ENCODE measurements at regions not wholly inside any gene's neighbourhood (a gene's known extent, or its start where the extent isn't known, plus 50 kb on each side); places are given as distances from the start of the nearest gene placed in this dataset.

GRCh38 chr3:71979175-71979574, 194.2 kb upstream of the PROK2 start:
- no peak for DNase-seq

DNA sequence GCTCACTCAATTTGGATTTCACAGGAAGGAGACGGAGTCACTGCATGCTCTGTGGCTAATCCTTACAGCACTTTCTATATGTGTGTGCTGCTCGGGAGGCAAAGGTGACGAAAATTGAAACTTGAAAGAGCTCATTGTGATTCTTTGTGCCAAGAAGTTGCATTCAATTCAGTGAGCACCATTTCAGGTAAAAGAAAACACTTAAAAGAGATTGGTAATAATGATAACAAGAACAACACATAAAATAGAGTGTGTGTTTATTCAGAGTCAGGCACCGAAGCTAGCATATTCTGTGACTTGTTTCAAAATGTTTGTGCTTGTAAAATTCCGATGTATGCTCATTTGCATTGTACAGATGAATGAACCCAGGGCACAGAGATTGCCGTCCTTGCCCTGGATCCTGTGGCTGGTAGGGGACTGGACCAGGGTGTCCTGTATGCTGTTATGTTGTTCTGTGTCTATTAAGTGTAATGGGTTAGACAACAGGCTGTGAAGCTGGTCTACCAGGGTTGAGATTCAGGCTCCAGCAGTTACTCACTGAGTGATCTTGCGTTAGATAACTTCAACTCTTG, 193.3 kb upstream of the PROK2 start:
- no peak for DNase-seq

DNA sequence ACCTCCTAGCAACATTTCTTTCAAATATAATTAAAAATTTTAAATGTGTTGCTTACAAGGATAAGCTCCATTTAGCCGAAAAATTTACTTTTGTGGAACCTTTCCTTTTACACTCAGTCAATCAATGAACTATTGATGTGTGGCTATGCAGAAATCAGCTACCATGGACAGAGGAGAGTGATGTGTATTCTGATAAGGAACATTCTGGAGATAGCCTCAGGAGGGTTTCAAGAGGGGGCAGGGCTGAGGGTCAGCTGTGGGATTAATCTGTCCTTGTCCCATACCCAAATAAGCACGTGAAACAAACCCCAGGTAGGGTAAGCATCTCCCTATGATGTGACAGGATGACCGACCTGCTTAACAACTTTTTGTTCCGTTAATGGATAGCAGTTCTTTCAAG, 192.6 kb upstream of the PROK2 start:
- no peak for DNase-seq

GRCh38 chr3:71975573-71975972, 190.6 kb upstream of the PROK2 start:
- no peak for DNase-seq

GRCh38 chr3:71974786-71975185, 189.8 kb upstream of the PROK2 start:
- DNase-seq: no peak

DNA sequence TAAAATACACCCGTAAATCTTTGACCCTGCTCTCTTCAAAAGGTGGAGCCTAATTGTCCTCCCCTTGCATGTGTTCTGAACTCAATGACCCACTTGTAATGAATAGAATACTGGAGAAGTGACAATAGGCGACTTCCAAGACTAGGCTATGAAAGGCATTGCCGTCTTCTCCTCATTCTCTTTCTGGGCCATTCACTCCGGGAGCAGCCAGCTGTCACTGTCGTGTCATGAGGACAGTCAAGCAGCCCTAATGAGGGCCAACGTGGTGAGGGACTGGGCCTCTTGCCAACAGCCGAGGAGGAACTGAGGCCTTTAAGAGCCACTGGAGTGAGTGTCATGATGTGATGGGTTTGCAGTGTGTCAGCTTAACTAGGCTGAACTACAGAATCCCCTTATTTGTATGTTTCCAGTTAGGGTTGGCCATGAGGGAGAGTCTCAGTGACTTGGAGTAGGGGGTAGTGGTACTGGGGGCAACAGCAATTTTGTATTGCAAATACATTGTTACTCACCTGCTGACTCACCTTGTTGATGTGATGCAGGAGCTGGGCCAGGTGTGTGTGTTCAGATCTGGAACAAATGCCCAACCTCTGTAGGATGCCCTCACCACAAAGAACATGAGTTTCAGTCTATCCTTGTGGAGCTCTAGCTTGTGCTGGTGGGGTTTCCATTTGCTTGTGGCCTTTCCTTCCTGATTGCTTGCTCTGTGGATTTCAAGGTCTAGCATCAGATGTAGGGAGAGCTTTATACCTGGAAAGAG, 188.5 kb upstream of the PROK2 start:
- DNase-seq: no peak

DNA sequence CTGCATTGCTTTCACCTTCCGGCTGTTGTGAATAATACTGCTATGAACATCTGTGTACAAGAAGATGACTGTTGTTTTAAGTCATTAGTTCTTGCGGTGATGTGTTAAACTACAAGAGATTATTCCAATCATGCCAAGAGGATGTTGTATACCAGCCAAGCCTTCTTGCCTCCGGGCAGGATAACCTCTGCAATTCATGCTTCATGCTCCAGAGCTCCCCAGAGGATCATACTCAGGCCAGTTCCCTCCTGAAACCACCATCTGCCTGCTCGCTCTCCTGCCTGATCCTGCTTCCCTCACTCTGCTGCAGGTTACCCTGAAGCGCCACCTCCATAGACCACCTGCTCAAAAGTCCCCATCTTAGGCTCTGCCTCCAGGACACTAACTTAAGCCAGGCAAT, 187.1 kb upstream of the PROK2 start:
- DNase-seq: no peak

DNA sequence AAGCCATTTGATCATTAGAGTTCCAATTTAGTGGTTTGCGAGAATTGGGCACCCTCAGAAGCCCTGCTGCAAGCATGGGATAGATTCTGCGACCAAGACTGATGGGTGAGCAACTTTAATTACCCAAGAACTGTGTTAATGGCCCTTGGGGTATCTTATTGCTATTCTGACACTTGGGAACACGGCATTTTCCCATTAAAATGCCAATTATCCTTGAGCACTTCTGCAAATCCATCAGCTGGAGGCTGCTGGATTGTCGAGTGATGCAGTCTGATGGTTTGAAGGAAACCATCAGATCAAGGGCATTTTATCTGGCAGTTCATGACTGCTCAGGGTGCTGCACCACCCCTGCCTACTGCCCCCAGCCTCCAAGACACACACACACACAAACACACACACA, 183.6 kb upstream of the PROK2 start:
- no peak for DNase-seq

DNA sequence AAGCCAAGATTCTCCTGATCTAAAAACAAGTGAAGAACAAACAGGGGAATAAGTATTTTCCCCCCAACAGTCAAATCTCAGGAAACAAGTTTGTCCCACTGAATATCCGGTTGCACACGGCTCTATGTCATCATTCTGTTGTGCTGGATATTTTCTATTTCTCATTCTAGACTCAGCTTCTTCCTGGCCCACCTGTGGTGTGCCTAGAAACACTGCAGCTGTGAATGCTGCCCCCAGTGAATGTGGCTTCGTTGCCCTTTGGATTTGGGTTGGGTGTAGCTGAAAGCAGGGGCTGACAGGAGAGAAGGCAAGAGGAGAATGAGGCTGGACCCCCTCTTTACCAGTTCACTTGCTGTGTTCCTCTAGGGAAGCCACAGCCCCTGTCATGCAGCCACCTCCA, 181.2 kb upstream of the PROK2 start:
- no peak for DNase-seq

- DNase-seq: no peak
Observed at GRCh38 chr3:71964170-71964569, 179.2 kb upstream of the PROK2 start.

- peak; percentile 48 for DNase-seq
Observed at GRCh38 chr3:71962561-71963240, 177.8 kb upstream of the PROK2 start.

DNA sequence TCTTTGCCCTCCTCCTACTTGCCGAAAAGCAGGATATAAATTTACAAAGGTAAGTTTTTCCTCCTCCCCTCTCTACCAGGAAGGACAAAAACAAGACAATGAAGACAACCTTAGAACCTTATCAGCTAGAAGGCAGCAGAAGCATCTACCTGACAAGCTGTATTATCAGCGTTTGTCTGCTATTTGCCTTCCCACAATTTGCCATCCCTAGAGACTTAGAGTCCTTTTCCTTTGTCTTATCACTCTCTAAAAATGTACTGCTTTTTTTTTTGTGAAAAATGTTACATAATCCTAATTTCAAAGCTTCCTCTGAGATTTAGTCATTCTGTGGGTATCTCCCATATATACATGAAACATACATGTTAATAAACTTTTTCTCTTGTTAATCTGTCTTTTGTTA, 176.9 kb upstream of the PROK2 start:
- no peak for DNase-seq

- no peak for DNase-seq
Observed at GRCh38 chr3:71961378-71961777, 176.4 kb upstream of the PROK2 start.

DNA sequence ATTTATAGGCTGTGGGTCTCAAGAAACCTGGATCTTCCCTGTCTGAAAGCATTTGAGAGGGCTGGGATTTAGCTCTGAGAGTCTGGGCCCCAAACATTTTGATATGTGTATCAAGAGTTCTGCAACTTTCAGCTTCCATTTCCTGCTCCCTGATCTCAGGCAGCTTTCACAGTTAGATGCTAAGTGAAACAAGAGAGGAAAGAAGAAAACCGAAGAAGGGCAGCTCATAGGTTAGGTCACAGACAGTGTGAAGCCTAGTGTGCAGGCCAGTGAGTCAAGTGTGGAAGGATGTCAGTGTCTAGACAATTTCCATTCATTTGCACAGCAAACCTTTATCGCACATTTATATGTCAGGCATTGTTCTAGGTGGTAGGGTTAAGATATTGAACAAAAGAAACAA, 173.6 kb upstream of the PROK2 start:
- no peak for DNase-seq

DNA sequence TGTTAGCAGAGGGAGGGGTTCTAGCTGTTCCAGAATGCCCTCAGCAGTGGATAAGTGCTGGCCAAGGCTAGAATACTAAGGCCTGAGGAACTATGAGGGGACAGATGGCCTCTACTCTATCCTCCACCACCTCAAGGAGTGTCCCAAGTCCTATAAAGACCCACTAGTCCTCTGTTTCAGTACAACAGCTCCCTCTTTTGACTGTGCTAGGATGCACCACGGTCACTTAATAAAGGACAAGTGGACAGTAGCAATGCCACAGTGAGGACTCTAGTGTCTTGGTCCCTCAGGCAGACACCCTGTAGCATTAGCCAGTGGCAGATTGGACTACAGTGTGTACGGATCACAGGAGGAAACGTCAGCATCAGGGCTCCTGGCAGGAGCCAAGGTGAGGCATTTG, 171.8 kb upstream of the PROK2 start:
- no peak for DNase-seq

DNA sequence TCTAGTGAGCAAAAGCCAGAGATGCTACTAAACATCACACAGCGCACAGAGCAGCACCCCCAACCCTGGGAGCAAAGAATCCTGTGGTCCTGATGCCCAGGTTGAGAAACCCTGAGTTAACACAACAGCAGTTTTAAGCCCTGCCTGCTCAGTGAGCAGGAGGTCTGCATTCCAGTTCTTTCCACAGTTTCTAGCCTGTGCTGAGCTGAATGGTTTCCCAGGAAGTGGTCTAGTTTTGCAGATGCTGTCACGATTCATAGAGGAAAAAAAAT, 171.1 kb upstream of the PROK2 start:
- peak; percentile 57 for DNase-seq

DNA sequence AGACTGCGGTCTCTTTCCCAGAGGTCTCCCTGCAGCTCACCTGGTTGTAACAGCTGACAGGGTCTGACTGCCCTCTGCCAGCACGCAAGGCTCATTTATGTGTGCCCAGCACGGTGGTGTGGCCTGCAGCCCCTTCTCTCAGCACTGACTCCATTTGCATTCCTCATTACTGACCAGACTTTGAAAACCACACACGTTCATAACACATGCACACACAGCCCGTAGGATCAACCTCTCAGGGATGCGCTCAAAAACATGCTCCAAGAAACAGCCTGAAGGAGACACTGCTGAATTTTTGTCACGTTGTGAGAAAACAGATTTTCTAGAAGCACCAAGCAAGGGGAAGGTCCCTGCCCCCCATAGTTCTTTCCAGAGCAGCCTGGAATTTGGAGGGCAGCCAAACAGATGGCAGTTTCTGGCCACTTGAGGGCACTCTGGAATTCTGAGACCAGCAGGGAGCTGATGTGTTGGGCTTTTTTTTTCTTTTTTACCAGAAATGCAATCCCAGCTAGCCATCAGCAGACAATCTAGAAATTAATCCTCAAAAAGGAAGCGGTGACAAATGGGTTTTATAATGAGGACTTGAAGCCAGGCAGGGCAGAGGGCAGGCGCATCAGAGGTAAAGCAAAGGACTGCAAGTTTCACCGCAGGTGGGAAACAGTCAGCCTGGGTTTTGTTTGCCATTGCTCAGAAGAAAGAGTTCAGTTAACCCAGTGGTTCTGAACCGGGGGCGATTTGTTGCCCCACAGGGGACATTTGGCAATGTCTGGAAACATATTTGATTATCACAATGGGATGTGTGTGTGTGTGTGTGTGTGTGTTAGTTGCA, 170.5 kb upstream of the PROK2 start:
- DNase-seq: peak; percentile 92

GRCh38 chr3:71951842-71952241, 166.9 kb upstream of the PROK2 start:
- no peak for DNase-seq

GRCh38 chr3:71951361-71951760, 166.4 kb upstream of the PROK2 start:
- DNase-seq: no peak

GRCh38 chr3:71949442-71949841, 164.5 kb upstream of the PROK2 start:
- peak; percentile 57 for DNase-seq

GRCh38 chr3:71944482-71945065, 159.6 kb upstream of the PROK2 start:
- no peak for DNase-seq

GRCh38 chr3:71942432-71943187, 157.7 kb upstream of the PROK2 start:
- no peak for DNase-seq
